NCI-H2196 treated with DMSO at 0.1 percent for 48 hours (cell line): ENCODE measurements at regions not wholly inside any gene's neighbourhood (a gene's known extent, or its start where the extent isn't known, plus 50 kb on each side); places are given as distances from the start of the nearest gene placed in this dataset.
"Not testable (repeated sequence)": the region's sequence is repeated elsewhere in the genome, so short reads cannot be mapped to it uniquely, and the experiment has no call there.

Experiments used
- DNase-seq: peaks from one replicate; lab custom pipeline; 2025; ENCODE audit not compliant: unreplicated experiment; lab: John Stamatoyannopoulos, UW

- DNase-seq: not testable (repeated sequence)
Measured at GRCh38 chr2:83976628-83977027, 482.5 kb downstream of the SUCLG1 start.

DNA sequence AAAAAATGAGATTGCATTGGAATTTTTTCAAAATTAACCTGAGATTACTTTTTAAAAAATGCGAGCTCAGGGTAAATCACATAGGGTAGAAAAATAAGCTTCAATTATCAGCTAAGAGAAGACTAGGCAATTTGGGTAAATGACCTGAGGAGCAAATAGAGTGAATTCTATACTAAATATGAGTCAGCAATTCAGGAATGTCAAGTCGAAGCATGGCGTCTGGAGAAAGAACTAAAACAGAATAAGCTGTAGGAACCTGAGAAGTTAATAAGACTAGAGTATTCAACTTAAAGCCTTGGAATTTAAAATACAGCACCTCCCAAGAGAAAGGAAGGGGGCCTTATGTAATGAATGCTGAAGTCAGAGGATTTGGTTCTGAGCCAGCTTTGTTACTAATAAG lies 487.0 kb downstream of the SUCLG1 start:
- no peak for DNase-seq

DNA sequence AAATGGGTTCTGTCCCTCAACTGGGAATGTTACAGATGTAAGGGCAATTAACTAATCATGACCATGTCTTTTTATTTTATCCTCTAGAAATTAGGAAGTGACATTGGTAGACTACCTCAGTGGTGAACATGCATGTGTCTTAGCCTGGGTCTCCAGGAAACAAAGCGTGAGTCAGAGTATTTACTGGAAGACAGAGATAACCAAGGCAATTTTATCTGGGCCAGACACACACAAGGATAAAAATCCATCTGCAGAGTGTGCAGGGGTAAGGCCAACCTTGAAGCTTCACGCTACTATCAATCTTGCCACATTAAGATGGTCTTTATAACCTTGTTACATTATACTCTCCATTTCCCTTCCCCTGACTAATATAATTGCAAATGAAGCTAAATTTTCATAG lies 487.5 kb downstream of the SUCLG1 start:
- DNase-seq: no peak

DNA sequence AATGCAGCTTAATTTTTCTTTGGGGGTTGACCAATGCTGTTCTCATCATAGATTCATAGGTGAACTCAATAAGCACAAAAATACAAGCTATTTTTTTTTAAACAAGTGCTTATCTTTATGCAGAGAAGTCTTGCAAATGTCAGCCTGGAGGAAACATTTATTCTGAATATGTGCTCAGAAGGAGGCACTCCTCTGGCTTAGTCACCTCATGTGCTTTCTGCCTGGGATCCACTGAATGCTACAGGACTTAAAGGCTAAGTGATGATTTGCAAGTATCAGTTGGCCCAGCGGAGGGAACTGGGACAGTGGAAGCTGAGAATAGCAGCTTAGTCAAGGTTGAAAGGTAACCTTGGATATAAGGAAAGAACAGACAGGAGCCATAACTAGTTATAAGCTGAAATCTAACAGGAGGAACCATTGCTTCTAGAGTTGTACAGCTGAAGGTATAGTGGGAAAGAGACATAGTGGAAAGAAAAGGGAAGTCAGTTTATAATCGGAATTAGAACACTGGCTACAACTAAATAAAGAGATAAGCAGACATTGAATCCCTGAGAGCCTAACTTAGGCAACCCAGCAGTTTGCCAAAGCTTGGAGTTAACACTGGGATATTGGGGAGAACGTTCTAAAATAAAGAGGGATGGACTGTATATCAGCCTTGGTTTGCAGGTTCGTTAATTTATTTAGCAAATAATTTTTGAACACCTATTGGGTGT lies 488.7 kb downstream of the SUCLG1 start:
- no peak for DNase-seq

- no peak for DNase-seq
Measured at GRCh38 chr2:83969085-83969484, 490.0 kb downstream of the SUCLG1 start.

DNA sequence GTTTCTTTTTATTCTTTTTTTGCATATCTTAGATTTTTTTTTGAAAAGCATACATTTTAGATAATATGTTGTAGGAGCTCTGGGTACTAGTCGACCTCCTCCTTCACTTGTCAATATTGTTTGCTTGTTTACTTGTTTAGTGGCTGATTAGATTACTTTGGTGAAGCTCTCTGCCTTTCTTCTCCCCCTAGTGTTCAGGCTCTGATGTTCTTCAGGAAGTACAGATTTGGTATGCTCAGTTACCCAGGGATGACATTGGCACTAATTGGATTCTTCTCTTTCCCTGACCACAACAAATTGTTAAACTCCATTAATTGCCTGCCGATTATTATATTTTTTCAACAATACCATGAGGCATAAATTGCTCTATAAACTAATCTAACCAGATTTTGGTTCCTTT lies 491.2 kb downstream of the SUCLG1 start:
- DNase-seq: no peak

DNA sequence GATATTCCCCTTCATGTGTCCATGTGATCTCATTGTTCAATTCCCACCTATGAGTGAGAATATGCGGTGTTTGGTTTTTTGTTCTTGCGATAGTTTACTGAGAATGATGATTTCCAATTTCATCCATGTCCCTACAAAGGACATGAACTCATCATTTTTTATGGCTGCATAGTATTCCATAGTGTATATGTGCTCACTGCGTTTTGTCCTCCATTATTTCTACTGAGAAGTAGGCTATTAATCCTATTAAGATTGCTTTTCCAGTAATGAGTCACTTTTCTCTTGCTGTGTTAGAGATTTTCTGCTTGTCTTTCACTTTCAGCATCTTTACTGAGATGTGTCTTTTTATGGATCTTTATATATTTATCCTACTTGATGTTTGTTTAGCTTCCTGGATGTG lies 492.1 kb downstream of the SUCLG1 start:
- not testable (repeated sequence) for DNase-seq

GRCh38 chr2:83961512-83961911 lies 497.6 kb downstream of the SUCLG1 start:
- no peak for DNase-seq

DNA sequence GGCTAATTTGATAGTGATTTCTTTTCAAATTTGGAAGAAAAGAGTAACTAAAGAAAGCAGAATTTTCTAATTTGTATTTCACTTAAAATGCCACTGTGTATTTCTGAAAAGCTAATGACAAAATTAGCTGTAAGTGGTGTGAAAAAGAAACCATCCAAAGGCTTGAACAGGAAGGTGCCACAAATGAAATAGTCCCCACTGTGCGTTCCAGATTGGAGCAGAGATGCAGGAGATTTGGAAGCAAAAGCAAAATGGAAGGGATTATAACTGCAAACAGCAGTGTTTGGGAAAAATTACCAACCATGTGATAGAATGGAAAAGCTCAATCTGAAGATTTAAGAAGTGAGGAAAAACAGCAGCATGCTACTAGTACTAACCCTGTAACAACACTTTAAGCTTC lies 498.7 kb downstream of the SUCLG1 start:
- DNase-seq: no peak

DNA sequence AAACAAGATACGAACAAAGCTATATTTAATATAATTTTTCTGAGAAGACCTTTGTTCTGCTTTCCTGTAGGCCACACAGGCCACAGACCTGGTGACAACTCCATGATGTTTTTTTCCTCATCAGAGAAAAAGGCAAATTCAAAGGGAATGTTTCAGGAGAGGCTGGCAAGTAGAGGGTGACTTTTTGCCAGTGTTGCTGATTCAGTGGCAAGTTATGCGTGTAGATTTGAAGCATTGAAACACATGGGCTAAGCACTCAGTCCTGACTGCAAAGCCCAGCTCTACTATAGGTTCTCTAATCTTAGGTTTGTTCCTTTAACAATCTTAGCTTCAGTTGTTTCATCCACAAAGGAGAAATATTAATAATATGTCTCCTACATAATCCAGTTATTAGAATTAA lies 499.8 kb downstream of the SUCLG1 start:
- no peak for DNase-seq

- DNase-seq: no peak
Measured at GRCh38 chr2:83956991-83957390, 502.1 kb downstream of the SUCLG1 start.

- no peak for DNase-seq
Measured at GRCh38 chr2:83953697-83954096, 505.4 kb downstream of the SUCLG1 start.

DNA sequence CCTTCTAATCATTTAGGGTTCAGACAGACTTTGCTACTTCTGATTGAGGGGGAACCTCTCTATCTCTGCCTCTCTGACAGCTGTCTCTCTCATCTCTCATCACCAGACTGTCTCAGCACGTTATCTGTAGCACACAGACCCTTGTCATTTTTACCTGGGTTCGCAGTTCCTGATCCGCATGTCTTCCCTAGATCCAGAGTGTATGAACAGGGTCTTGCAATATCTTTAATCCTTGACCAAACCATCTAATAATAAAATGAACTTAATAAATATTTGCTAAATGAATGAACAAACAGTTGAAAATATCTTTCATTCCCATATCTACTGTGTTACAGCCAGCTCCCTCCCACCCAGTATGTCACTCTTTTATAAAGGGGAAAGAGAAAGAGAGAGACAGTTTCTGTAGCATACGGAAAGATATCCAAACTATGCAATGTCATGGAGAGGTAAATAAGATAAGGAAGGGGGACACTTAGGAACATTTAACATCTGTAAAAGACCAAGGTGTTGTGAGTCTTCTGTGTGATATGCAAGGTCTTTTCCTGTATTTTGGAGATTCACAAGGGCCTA lies 507.6 kb downstream of the SUCLG1 start:
- DNase-seq: no peak

DNA sequence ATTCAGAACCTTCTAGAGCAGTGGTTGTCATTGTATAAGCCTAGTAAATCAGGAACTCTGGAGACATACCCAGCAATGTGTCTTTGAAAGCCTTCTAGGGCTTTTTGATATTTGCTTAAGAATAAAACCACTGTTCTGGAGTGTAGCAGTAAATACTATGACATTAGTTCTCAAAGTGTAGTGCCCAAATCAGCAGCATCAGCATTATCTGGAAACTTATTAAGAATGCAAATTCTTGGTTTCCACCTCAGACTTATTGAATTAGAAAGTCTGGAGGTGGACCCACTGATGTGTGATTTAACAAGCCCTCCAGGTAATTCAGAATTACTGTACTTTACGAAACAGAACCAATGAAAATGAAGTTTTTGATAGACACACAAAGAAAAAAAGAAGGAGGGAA lies 509.7 kb downstream of the SUCLG1 start:
- no peak for DNase-seq

DNA sequence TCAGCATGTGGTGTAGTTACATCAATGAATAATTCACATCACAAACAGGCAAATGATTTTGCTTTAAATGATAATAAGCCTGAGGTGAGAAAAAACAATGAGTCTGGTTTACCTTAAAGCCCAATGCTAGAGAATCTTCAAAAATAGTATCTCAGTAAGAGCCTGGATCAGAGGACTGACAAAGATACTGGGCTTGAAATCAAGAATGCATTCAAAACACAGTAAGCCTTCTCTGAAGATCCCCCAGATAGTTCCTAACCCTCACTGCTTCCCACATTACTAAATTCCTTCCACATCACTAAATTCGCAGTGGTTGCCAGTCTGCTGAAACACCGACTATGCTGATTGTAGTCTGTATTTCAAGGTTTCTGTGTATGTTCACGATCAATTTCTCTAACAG lies 514.9 kb downstream of the SUCLG1 start:
- no peak for DNase-seq

DNA sequence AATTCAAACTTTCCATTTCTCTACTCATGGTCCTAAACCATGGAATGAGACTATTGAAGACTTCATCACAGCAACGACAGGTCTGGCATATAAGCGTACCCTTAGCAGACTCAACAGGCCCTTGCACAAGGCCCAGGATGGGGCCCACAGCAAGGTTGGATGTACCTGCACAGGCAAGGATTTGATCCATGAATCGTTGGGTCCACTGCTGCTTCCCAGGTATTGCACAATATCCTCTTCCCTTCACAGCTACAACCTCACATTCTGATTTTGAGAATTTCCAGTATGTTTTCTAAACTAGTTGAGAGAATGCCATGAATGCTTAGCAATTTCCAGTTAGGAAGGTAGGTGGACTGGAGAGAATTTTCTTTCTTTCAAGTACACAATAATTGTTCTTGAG lies 515.8 kb downstream of the SUCLG1 start:
- DNase-seq: no peak

GRCh38 chr2:83941886-83942285 lies 517.2 kb downstream of the SUCLG1 start:
- no peak for DNase-seq

- DNase-seq: no peak
Measured at GRCh38 chr2:83933749-83934148, 525.3 kb downstream of the SUCLG1 start.

GRCh38 chr2:83923531-83923930 lies 535.5 kb downstream of the SUCLG1 start:
- DNase-seq: no peak

DNA sequence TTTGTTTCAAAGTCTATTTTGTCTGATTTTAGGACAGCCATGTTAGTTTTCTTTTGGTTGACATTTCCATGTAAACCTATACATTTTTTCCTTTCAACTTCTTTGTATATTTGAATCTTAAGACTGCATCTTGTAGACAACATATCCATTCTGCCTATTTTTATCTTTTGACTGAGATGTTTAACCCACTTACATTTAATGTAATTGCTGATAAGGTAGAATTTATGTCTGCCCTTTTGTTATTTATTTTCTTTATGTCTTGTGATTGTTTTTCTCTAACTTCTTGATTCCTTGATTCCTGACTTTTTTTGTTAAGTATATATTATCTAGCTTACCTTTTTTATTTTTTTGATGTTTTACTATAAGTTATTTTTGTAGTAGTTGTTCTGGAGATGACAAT lies 542.5 kb downstream of the SUCLG1 start:
- no peak for DNase-seq

DNA sequence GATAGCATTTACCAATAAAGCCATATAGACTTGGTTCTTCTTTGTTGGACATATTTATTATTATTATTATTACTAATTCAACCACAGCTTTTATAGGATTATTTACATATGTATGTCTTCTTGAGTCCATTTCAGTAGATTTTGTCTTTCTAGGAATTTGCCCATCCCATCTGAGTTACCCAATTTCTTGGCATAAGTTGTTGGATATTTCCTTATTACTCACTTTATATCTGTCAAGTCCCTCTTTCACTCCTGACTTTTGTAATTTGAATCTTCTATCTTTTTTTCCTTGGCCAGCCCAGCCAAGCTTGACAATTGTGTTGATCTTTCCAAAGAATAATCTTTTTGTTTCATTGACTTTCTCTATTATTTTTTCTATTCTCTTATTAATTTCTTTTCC lies 543.7 kb downstream of the SUCLG1 start:
- DNase-seq: no peak

GRCh38 chr2:83908750-83909149 lies 550.3 kb downstream of the SUCLG1 start:
- no peak for DNase-seq

GRCh38 chr2:83901317-83901716 lies 557.8 kb downstream of the SUCLG1 start:
- DNase-seq: no peak
